ENCODE measurements at regions not wholly inside any gene's neighbourhood (a gene's known extent, or its start where the extent isn't known, plus 50 kb on each side); places are given as distances from the start of the nearest gene placed in this dataset.

DNA sequence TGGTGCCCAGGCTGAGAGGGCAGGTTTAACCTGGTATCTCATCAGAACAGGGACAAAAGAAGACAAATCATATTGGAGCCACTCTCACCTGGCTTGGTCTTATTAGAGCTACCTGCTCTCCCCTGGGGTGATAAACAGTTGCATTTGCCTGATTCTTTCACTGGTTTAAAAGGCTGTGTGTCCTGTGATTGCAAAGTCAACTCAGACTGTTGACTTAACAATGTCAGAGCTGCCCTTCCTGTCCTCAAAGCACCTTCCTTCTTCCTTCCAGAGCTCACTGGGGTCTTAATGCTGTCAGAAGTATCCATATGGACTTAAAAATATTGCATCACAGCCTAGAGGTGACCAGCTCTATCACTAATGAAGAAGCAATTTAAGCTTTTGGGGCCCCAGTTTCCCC is 50.5 kb upstream of the MINAR1 start:
- TF ChIP-seq CTCF (tag by site-specific recombination; IDR thresholded peaks at IDR 0.05): no peak
- TF ChIP-seq ZNF394 (tag by site-specific recombination; IDR thresholded peaks at IDR 0.05; ENCODE audit: borderline replicate concordance): no peak
- TF ChIP-seq ZNF292 (tag by site-specific recombination; IDR thresholded peaks at IDR 0.05; ENCODE audit: borderline replicate concordance, low read depth): no peak
- TF ChIP-seq ZNF558 (tag by site-specific recombination; IDR thresholded peaks at IDR 0.05): no peak
- no peak for TF ChIP-seq ZNF776 (tag by site-specific recombination; IDR thresholded peaks at IDR 0.05; ENCODE audit: borderline replicate concordance)

Measured in HEK293 (cell line).